Esophagus muscularis mucosa (tissue), 4 donors: ENCODE measurements at regions not wholly inside any gene's neighbourhood (a gene's known extent, or its start where the extent isn't known, plus 50 kb on each side); places are given as distances from the start of the nearest gene placed in this dataset.

ENCODE experiments used
- CTCF ChIP-seq, 3 experiments: fragments of 200-600 bp in 2 of 3; fragments of 450-650 bp in 1 of 3; sonication (generic) in 2 of 3; IDR thresholded peaks; one replicate each; pipeline ENCODE4 v1.5.1; 2017 to 2019; ENCODE audit warnings: antibody characterized with exemption in 3 of 3, mild to moderate bottlenecking in 2 of 3, moderate library complexity in 1 of 3
- EP300 ChIP-seq: sonication (generic); formaldehyde crosslinking; IDR thresholded peaks from one replicate; pipeline ENCODE4 v1.6.1; 2017; ENCODE audit warnings: antibody characterized with exemption
- POLR2A ChIP-seq: fragments of 450-650 bp; IDR thresholded peaks from one replicate; pipeline ENCODE4 v1.6.1; 2017; ENCODE audit warnings: antibody characterized with exemption, moderate library complexity, mild to moderate bottlenecking, low read depth

- TF ChIP-seq CTCF (IDR thresholded peaks at IDR 0.05) (no peak), POLR2A (no peak), EP300 (no peak)
Measured at GRCh38 chr2:182565911-182566567, 139.2 kb upstream of the PDE1A start.
